Tibial nerve (tissue), 4 donors: ENCODE measurements at regions not wholly inside any gene's neighbourhood (a gene's known extent, or its start where the extent isn't known, plus 50 kb on each side); places are given as distances from the start of the nearest gene placed in this dataset.

ENCODE experiments used
- DNase-seq, 2 donors: peaks; one replicate each; pipeline ENCODE4 v3.0.0-alpha.2; 2019; ENCODE audit warnings: low spot score in 2 of 2
- H3K27ac ChIP-seq, 4 donors: fragments of 200-600 bp; sonication (generic) in 3 of 4; one replicate each; pipeline ENCODE4 v1.5.1; 2017 to 2019; ENCODE audit warnings: mild to moderate bottlenecking in 1 of 4
- H3K27me3 ChIP-seq, 2 donors: fragments of 200-600 bp; sonication (generic) in 1 of 2; one replicate each; pipeline versions ENCODE4 v1.5.1 to v1.6.0; 2017 to 2019
- H3K36me3 ChIP-seq, 3 donors: fragments of 200-600 bp; sonication (generic); one replicate each; pipeline ENCODE4 v1.5.1; 2018 to 2019
- H3K4me1 ChIP-seq, 4 donors: fragments of 200-600 bp; sonication (generic) in 3 of 4; one replicate each; pipeline ENCODE4 v1.5.1; 2017 to 2019
- H3K4me3 ChIP-seq, 4 donors: fragments of 200-600 bp; sonication (generic) in 3 of 4; one replicate each; pipeline ENCODE4 v1.5.1; 2017 to 2019; ENCODE audit warnings: mild to moderate bottlenecking in 1 of 4, moderate library complexity in 1 of 4
- H3K9me3 ChIP-seq, 4 donors: fragments of 200-600 bp; sonication (generic) in 3 of 4; one replicate each; pipeline ENCODE4 v1.5.1; 2017 to 2019
- EP300 ChIP-seq, 2 donors: sonication (generic); formaldehyde crosslinking; IDR thresholded peaks; one replicate each; pipeline ENCODE4 v1.6.1; 2017; ENCODE audit warnings: antibody characterized with exemption in 2 of 2, mild to moderate bottlenecking in 1 of 2
- POLR2A ChIP-seq, 2 donors: fragments of 450-650 bp; IDR thresholded peaks; one replicate each; pipeline ENCODE4 v1.6.1; 2017; ENCODE audit warnings: antibody characterized with exemption in 2 of 2, mild to moderate bottlenecking in 2 of 2, moderate library complexity in 2 of 2
- WGBS, 2 donors: methylation state at CpG; one replicate each; pipeline ENCODE4 v1.1.5; 2018; 5-methylcytosine and 5-hydroxymethylcytosine counted together
- TF ChIP-seq, protein P1 (sequence below), 5 experiments: fragments of 200-600 bp in 3 of 5; fragments of 450-650 bp in 2 of 5; sonication (generic) in 3 of 5; IDR thresholded peaks; one replicate each; pipeline ENCODE4 v1.5.1; 2016 to 2019; ENCODE audit warnings: antibody characterized with exemption in 5 of 5, mild to moderate bottlenecking in 3 of 5, moderate library complexity in 2 of 5

DNA sequence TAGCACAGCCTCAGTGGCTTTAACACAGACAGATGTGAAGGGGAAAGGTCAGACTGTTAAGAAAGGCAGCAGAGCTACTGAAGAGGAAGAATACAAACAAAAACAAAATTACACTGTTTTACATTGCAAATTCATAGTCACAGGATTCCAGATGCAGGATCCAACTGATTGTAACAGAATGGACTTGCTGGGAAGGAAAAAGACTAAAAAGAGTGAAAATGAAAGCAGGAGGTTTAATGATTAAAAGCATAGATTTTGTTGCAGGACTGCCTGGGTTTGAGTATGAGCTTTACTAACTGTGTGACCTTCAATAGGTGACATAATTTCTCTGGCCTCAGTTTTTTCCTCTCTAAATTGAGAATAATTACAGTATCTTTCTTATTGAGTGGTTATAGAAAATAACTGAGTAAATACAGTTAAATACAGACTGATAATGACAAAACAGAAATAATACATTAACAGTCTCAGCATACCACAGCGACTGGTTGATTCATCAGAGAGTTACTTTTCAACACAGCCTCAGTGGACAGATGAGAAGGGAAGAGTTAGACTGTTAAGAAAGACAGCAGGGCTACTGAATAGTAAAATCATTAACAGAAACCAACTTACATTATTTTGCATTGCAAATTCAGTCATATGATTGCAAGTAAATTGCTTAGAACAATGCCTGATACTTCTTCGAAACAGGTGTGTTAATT lies 704.2 kb upstream of the TENM4 start:
- no peaks in the 10 kb centered on the region for H3K36me3 ChIP-seq
- H3K4me3 ChIP-seq = no peak overlapping the region
- 70 to 72% methylated on average over 2 of the region's 2 CpGs for WGBS, 2 donors
- H3K27me3 ChIP-seq = no peaks in the 10 kb centered on the region
- no peaks in the 10 kb centered on the region for H3K9me3 ChIP-seq
- no peaks in the 10 kb centered on the region for H3K4me1 ChIP-seq
- H3K27ac ChIP-seq = no peak overlapping the region
- no peak for DNase-seq
- TF ChIP-seq POLR2A (IDR thresholded peaks at IDR 0.05) (no peak), EP300 (IDR thresholded peaks at IDR 0.05) (no peak)
- TF ChIP-seq, protein P1, sequence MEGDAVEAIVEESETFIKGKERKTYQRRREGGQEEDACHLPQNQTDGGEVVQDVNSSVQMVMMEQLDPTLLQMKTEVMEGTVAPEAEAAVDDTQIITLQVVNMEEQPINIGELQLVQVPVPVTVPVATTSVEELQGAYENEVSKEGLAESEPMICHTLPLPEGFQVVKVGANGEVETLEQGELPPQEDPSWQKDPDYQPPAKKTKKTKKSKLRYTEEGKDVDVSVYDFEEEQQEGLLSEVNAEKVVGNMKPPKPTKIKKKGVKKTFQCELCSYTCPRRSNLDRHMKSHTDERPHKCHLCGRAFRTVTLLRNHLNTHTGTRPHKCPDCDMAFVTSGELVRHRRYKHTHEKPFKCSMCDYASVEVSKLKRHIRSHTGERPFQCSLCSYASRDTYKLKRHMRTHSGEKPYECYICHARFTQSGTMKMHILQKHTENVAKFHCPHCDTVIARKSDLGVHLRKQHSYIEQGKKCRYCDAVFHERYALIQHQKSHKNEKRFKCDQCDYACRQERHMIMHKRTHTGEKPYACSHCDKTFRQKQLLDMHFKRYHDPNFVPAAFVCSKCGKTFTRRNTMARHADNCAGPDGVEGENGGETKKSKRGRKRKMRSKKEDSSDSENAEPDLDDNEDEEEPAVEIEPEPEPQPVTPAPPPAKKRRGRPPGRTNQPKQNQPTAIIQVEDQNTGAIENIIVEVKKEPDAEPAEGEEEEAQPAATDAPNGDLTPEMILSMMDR (IDR thresholded peaks at IDR 0.05) = no peak

- Histone ChIP-seq H3K36me3 (no peaks in the 10 kb centered on the region), H3K4me3 (no peak overlapping the region), H3K9me3 (no peaks in the 10 kb centered on the region), H3K4me1 (no peaks in the 10 kb centered on the region), H3K27me3 (no peaks in the 10 kb centered on the region), H3K27ac (no peak overlapping the region)
- WGBS, 2 donors = 70 to 85% methylated on average over 3 of the region's 3 CpGs
- DNase-seq = no peak
- no peak for TF ChIP-seq POLR2A (IDR thresholded peaks at IDR 0.05)
- TF ChIP-seq, protein P1 (IDR thresholded peaks at IDR 0.05) = no peak
- TF ChIP-seq EP300 (IDR thresholded peaks at IDR 0.05) = no peak
Observed at GRCh38 chr11:80136991-80137390, 696.2 kb upstream of the TENM4 start.

DNA sequence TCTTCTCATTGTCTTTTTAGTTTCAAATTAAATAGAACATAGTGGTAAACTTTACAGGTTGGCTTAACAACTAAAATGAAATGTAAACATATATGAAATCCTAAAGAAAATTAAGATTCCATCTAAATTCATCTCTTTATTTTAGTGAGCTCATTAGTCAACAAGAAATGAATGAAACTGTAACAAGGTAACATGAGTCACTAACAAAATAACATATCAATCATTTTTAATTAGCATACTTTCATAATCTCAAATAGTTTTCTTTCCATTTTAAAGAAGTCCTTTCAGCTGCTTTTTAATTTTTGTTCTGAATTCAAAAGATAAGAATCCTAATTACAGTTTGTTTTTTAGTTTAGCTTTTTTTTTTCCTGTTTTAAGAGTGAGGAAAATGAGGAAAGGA lies 688.6 kb upstream of the TENM4 start:
- no peak overlapping the region for H3K27ac ChIP-seq
- TF ChIP-seq, protein P1 (IDR thresholded peaks at IDR 0.05) = no peak
- no peaks in the 10 kb centered on the region for H3K36me3 ChIP-seq
- no peaks in the 10 kb centered on the region for H3K9me3 ChIP-seq
- no peaks in the 10 kb centered on the region for H3K4me1 ChIP-seq
- H3K4me3 ChIP-seq = no peak overlapping the region
- DNase-seq = no peak
- no peaks in the 10 kb centered on the region for H3K27me3 ChIP-seq

- Histone ChIP-seq H3K9me3 (no peaks in the 10 kb centered on the region), H3K36me3 (no peaks in the 10 kb centered on the region), H3K27me3 (no peaks in the 10 kb centered on the region), H3K4me3 (no peak overlapping the region), H3K4me1 (no peaks in the 10 kb centered on the region), H3K27ac (no peak overlapping the region)
- TF ChIP-seq, protein P1 (IDR thresholded peaks at IDR 0.05) = no peak
- TF ChIP-seq POLR2A (IDR thresholded peaks at IDR 0.05) (no peak), EP300 (IDR thresholded peaks at IDR 0.05) (no peak)
- 30 to 36% methylated on average over 2 of the region's 2 CpGs for WGBS, 2 donors
- DNase-seq = no peak
Observed at GRCh38 chr11:80122211-80122610, 681.4 kb upstream of the TENM4 start.

GRCh38 chr11:80118073-80118472 lies 677.2 kb upstream of the TENM4 start:
- H3K27me3 ChIP-seq = no peaks in the 10 kb centered on the region
- H3K9me3 ChIP-seq = no peaks in the 10 kb centered on the region
- H3K4me1 ChIP-seq = no peaks in the 10 kb centered on the region
- H3K4me3 ChIP-seq = no peak overlapping the region
- WGBS, 2 donors = 77 to 84% methylated on average over 2 of the region's 2 CpGs
- H3K36me3 ChIP-seq = no peaks in the 10 kb centered on the region
- DNase-seq = no peak
- TF ChIP-seq, protein P1 (IDR thresholded peaks at IDR 0.05) = no peak
- TF ChIP-seq EP300 (IDR thresholded peaks at IDR 0.05) (no peak), POLR2A (IDR thresholded peaks at IDR 0.05) (no peak)
- no peak overlapping the region for H3K27ac ChIP-seq
